Natural killer cell treated with Interleukin-12 subunit alpha and Interleukin-12 subunit beta and Interleukin-15 and Interleukin-18, amount 100 ng/mL, for 72 hours (primary cell): ENCODE measurements at regions not wholly inside any gene's neighbourhood (a gene's known extent, or its start where the extent isn't known, plus 50 kb on each side); places are given as distances from the start of the nearest gene placed in this dataset.

ENCODE experiments used
- ATAC-seq, 2 donors: fragments of 150-1000 bp; cut with Tn5 transposase in 1 of 2; sonication (Bioruptor Pico), chemical (Tn5 transposase) in 1 of 2; 2 replicates each; pipeline ENCODE4 v1.10.0; 2021
- DNase-seq: peaks from one replicate; pipeline ENCODE4 v3.0.0; 2022; ENCODE audit warnings: low spot score
- H3K27ac Mint-ChIP-seq, 2 donors: 1 replicate in 1 of 2; 2 replicates in 1 of 2; pipeline ENCODE4 v1.8.0; 2022; ENCODE audit warnings: mixed read lengths in 2 of 2, mild to moderate bottlenecking in 1 of 2, moderate library complexity in 1 of 2
- H3K27me3 Mint-ChIP-seq, 2 donors: 1 replicate in 1 of 2; 2 replicates in 1 of 2; pipeline ENCODE4 v1.8.0; 2022; ENCODE audit warnings: mixed read lengths in 2 of 2
- H3K36me3 Mint-ChIP-seq: one replicate; pipeline ENCODE4 v1.8.0; 2022; ENCODE audit warnings: mixed read lengths
- H3K4me1 Mint-ChIP-seq, 2 donors: 1 replicate in 1 of 2; 2 replicates in 1 of 2; pipeline ENCODE4 v1.8.0; 2022; ENCODE audit warnings: low read depth in 2 of 2, mixed read lengths in 2 of 2, mild to moderate bottlenecking in 1 of 2
- H3K4me3 Mint-ChIP-seq: one replicate; pipeline ENCODE4 v1.8.0; 2022; ENCODE audit warnings: mixed read lengths
- H3K9me3 Mint-ChIP-seq: 2 replicates; pipeline ENCODE4 v1.8.0; 2022; ENCODE audit warnings: mixed read lengths

- Mint-ChIP-seq H3K4me1 (no peaks in the 10 kb centered on the region), H3K36me3 (no peaks in the 10 kb centered on the region), H3K27me3 (peaks cover 20 to 23% of the 10 kb centered on the region in 2 donors), H3K27ac (no peak overlapping the region), H3K9me3 (no peaks in the 10 kb centered on the region), H3K4me3 (no peak overlapping the region)
- DNase-seq: no peak
- no peak for ATAC-seq
Measured at GRCh38 chr14:51515611-51516010, 136.1 kb upstream of the FRMD6 start.

GRCh38 chr14:51516706-51517395 lies 134.9 kb upstream of the FRMD6 start:
- H3K27ac Mint-ChIP-seq: no peak overlapping the region

GRCh38 chr14:51518280-51518679 lies 133.4 kb upstream of the FRMD6 start:
- Mint-ChIP-seq H3K4me1 (no peaks in the 10 kb centered on the region), H3K4me3 (no peak overlapping the region), H3K9me3 (no peaks in the 10 kb centered on the region), H3K27me3 (peaks cover 19 to 37% of the 10 kb centered on the region in 2 donors), H3K27ac (no peak overlapping the region), H3K36me3 (no peaks in the 10 kb centered on the region)
- DNase-seq (no peak), ATAC-seq (no peak)

More at GRCh38 chr14:51516706-51517395, 134.9 kb upstream of the FRMD6 start:
- H3K4me1 Mint-ChIP-seq: no peaks in the 10 kb centered on the region
- peaks cover 16 to 30% of the 10 kb centered on the region in 2 donors for H3K27me3 Mint-ChIP-seq
- H3K9me3 Mint-ChIP-seq: no peaks in the 10 kb centered on the region
- H3K4me3 Mint-ChIP-seq: no peak overlapping the region
- ATAC-seq (no peak), DNase-seq (no peak)
- H3K36me3 Mint-ChIP-seq: no peaks in the 10 kb centered on the region

GRCh38 chr14:51518711-51519110 lies 133.0 kb upstream of the FRMD6 start:
- no peaks in the 10 kb centered on the region for H3K4me1 Mint-ChIP-seq
- ATAC-seq (no peak), DNase-seq (no peak)
- no peak overlapping the region for H3K4me3 Mint-ChIP-seq
- no peaks in the 10 kb centered on the region for H3K9me3 Mint-ChIP-seq
- no peak overlapping the region for H3K27ac Mint-ChIP-seq
- H3K36me3 Mint-ChIP-seq: no peaks in the 10 kb centered on the region
- H3K27me3 Mint-ChIP-seq: peaks cover 19 to 40% of the 10 kb centered on the region in 2 donors

- DNase-seq: no peak
- no peaks in the 10 kb centered on the region for H3K4me1 Mint-ChIP-seq
- H3K9me3 Mint-ChIP-seq: no peaks in the 10 kb centered on the region
- peaks cover 25 to 44% of the 10 kb centered on the region in 2 donors for H3K27me3 Mint-ChIP-seq
- H3K36me3 Mint-ChIP-seq: no peaks in the 10 kb centered on the region
- ATAC-seq: no peak
- H3K27ac Mint-ChIP-seq: no peak overlapping the region
- no peak overlapping the region for H3K4me3 Mint-ChIP-seq
Measured at GRCh38 chr14:51520087-51520486, 131.6 kb upstream of the FRMD6 start.

GRCh38 chr14:51521764-51522163 lies 129.9 kb upstream of the FRMD6 start:
- no peaks in the 10 kb centered on the region for H3K4me1 Mint-ChIP-seq
- H3K4me3 Mint-ChIP-seq: no peak overlapping the region
- no peak for ATAC-seq
- H3K9me3 Mint-ChIP-seq: no peaks in the 10 kb centered on the region
- H3K36me3 Mint-ChIP-seq: no peaks in the 10 kb centered on the region
- no peak overlapping the region for H3K27ac Mint-ChIP-seq
- peaks cover 30 to 51% of the 10 kb centered on the region in 2 donors for H3K27me3 Mint-ChIP-seq
- no peak for DNase-seq

- Mint-ChIP-seq H3K36me3 (no peaks in the 10 kb centered on the region), H3K27ac (no peak overlapping the region), H3K4me1 (no peaks in the 10 kb centered on the region), H3K4me3 (no peak overlapping the region), H3K9me3 (no peaks in the 10 kb centered on the region), H3K27me3 (peaks cover 30 to 58% of the 10 kb centered on the region in 2 donors)
- ATAC-seq: no peak
- no peak for DNase-seq
Measured at GRCh38 chr14:51523243-51523642, 128.5 kb upstream of the FRMD6 start.

GRCh38 chr14:51525739-51526138 lies 126.0 kb upstream of the FRMD6 start:
- no peak overlapping the region for H3K27ac Mint-ChIP-seq
- H3K27me3 Mint-ChIP-seq: peaks cover 34 to 46% of the 10 kb centered on the region in 2 donors
- no peaks in the 10 kb centered on the region for H3K36me3 Mint-ChIP-seq
- no peak overlapping the region for H3K4me3 Mint-ChIP-seq
- H3K9me3 Mint-ChIP-seq: no peaks in the 10 kb centered on the region
- ATAC-seq (no peak), DNase-seq (no peak)
- no peaks in the 10 kb centered on the region for H3K4me1 Mint-ChIP-seq

GRCh38 chr14:51527073-51527472 lies 124.6 kb upstream of the FRMD6 start:
- ATAC-seq (no peak), DNase-seq (no peak)
- peaks cover 30 to 40% of the 10 kb centered on the region in 2 donors for H3K27me3 Mint-ChIP-seq

GRCh38 chr14:51529736-51530135 lies 122.0 kb upstream of the FRMD6 start:
- H3K27ac Mint-ChIP-seq: no peak overlapping the region
- peaks cover 0 to 4% of the 10 kb centered on the region in 2 donors for H3K4me1 Mint-ChIP-seq
- H3K36me3 Mint-ChIP-seq: no peaks in the 10 kb centered on the region
- peaks cover 22 to 24% of the 10 kb centered on the region in 2 donors for H3K27me3 Mint-ChIP-seq
- ATAC-seq (no peak), DNase-seq (no peak)
- no peak overlapping the region for H3K4me3 Mint-ChIP-seq
- no peaks in the 10 kb centered on the region for H3K9me3 Mint-ChIP-seq

More at GRCh38 chr14:51527073-51527472, 124.6 kb upstream of the FRMD6 start:
- Mint-ChIP-seq H3K4me3 (no peak overlapping the region), H3K9me3 (no peaks in the 10 kb centered on the region), H3K27ac (no peak overlapping the region), H3K4me1 (no peaks in the 10 kb centered on the region), H3K36me3 (no peaks in the 10 kb centered on the region)

- no peaks in the 10 kb centered on the region for H3K36me3 Mint-ChIP-seq
- ATAC-seq (no peak), DNase-seq (no peak)
- peaks cover 0 to 4% of the 10 kb centered on the region in 2 donors for H3K4me1 Mint-ChIP-seq
- H3K27me3 Mint-ChIP-seq: peaks cover 10 to 12% of the 10 kb centered on the region in 2 donors
- H3K27ac Mint-ChIP-seq: no peak overlapping the region
- no peak overlapping the region for H3K4me3 Mint-ChIP-seq
- H3K9me3 Mint-ChIP-seq: no peaks in the 10 kb centered on the region
Measured at GRCh38 chr14:51533160-51533559, 118.5 kb upstream of the FRMD6 start.

- Mint-ChIP-seq H3K9me3 (no peaks in the 10 kb centered on the region), H3K36me3 (no peaks in the 10 kb centered on the region), H3K27me3 (peaks cover 11 to 17% of the 10 kb centered on the region in 2 donors), H3K4me1 (peaks cover 0 to 4% of the 10 kb centered on the region in 2 donors), H3K27ac (no peak overlapping the region), H3K4me3 (no peak overlapping the region)
- DNase-seq (no peak), ATAC-seq (no peak)
Measured at GRCh38 chr14:51533872-51534553, 117.7 kb upstream of the FRMD6 start.

- DNase-seq (no peak), ATAC-seq (no peak)
- no peaks in the 10 kb centered on the region for H3K9me3 Mint-ChIP-seq
- peaks cover 0 to 4% of the 10 kb centered on the region in 2 donors for H3K4me1 Mint-ChIP-seq
- H3K4me3 Mint-ChIP-seq: no peak overlapping the region
- H3K27ac Mint-ChIP-seq: peak overlapping the region in 1 of 2 donors; percentile 27
- H3K36me3 Mint-ChIP-seq: no peaks in the 10 kb centered on the region
- peaks cover 12 to 22% of the 10 kb centered on the region in 2 donors for H3K27me3 Mint-ChIP-seq
Measured at GRCh38 chr14:51534610-51535011, 117.1 kb upstream of the FRMD6 start.

GRCh38 chr14:51535443-51536044 lies 116.2 kb upstream of the FRMD6 start:
- H3K27me3 Mint-ChIP-seq: peaks cover 12 to 22% of the 10 kb centered on the region in 2 donors
- no peak for ATAC-seq
- no peaks in the 10 kb centered on the region for H3K9me3 Mint-ChIP-seq
- H3K4me1 Mint-ChIP-seq: peaks cover 0 to 4% of the 10 kb centered on the region in 2 donors
- H3K27ac Mint-ChIP-seq: no peak overlapping the region
- no peak overlapping the region for H3K4me3 Mint-ChIP-seq
- DNase-seq: no peak
- H3K36me3 Mint-ChIP-seq: no peaks in the 10 kb centered on the region
